DLD1 (cell line): ENCODE measurements at regions not wholly inside any gene's neighbourhood (a gene's known extent, or its start where the extent isn't known, plus 50 kb on each side); places are given as distances from the start of the nearest gene placed in this dataset.

Experiments
- in situ Hi-C: cut with HindIII; loops from 2 replicates; pipeline ENCODE4 v1.10.0; 2017; ENCODE audit warnings: low sequenced_read_pairs

- in situ Hi-C loops, result no loop called here
Measured at GRCh38 chr7:52897713-52898112, 137.7 kb upstream of the POM121L12 start.

- in situ Hi-C loops, result no loop called here
Measured at GRCh38 chr7:52897288-52897687, 138.1 kb upstream of the POM121L12 start.

GRCh38 chr7:52877240-52877639 lies 158.2 kb upstream of the POM121L12 start:
- in situ Hi-C loops, result no loop called here

GRCh38 chr7:52876402-52876801 lies 159.0 kb upstream of the POM121L12 start:
- in situ Hi-C loops, result no loop called here

GRCh38 chr7:52863652-52864051 lies 171.8 kb upstream of the POM121L12 start:
- in situ Hi-C loops, result no loop called here

GRCh38 chr7:52862321-52862720 lies 173.1 kb upstream of the POM121L12 start:
- in situ Hi-C loops, result no loop called here

- in situ Hi-C loops, result no loop called here
Measured at GRCh38 chr7:52857367-52857766, 178.1 kb upstream of the POM121L12 start.

GRCh38 chr7:52854681-52855080 lies 180.8 kb upstream of the POM121L12 start:
- in situ Hi-C loops, result no loop called here

GRCh38 chr7:52851547-52851946 lies 183.9 kb upstream of the POM121L12 start:
- in situ Hi-C loops, result no loop called here

- in situ Hi-C loops, result no loop called here
Measured at GRCh38 chr7:52843436-52843835, 192.0 kb upstream of the POM121L12 start.

GRCh38 chr7:52842202-52842900 lies 193.1 kb upstream of the POM121L12 start:
- in situ Hi-C loops, result no loop called here

- in situ Hi-C loops, result no loop called here
Measured at GRCh38 chr7:52838981-52839411, 196.4 kb upstream of the POM121L12 start.

- in situ Hi-C loops, result no loop called here
Measured at GRCh38 chr7:52831321-52831720, 204.1 kb upstream of the POM121L12 start.

- in situ Hi-C loops, result no loop called here
Measured at GRCh38 chr7:52830801-52831200, 204.6 kb upstream of the POM121L12 start.

- in situ Hi-C loops, result no loop called here
Measured at GRCh38 chr7:52826515-52827265, 208.7 kb upstream of the POM121L12 start.

GRCh38 chr7:52825611-52826010 lies 209.8 kb upstream of the POM121L12 start:
- in situ Hi-C loops, result no loop called here

GRCh38 chr7:52811537-52811936 lies 223.9 kb upstream of the POM121L12 start:
- in situ Hi-C loops, result no loop called here

- in situ Hi-C loops, result no loop called here
Measured at GRCh38 chr7:52799817-52800216, 235.6 kb upstream of the POM121L12 start.

GRCh38 chr7:52797801-52798200 lies 237.6 kb upstream of the POM121L12 start:
- in situ Hi-C loops, result no loop called here

- in situ Hi-C loops, result no loop called here
Measured at GRCh38 chr7:52794621-52795020, 240.8 kb upstream of the POM121L12 start.

GRCh38 chr7:52791176-52791700 lies 244.2 kb upstream of the POM121L12 start:
- in situ Hi-C loops, result no loop called here

- in situ Hi-C loops, result no loop called here
Measured at GRCh38 chr7:52786174-52786573, 249.3 kb upstream of the POM121L12 start.
